Colonic mucosa (tissue), 4 donors: ENCODE measurements at regions not wholly inside any gene's neighbourhood (a gene's known extent, or its start where the extent isn't known, plus 50 kb on each side); places are given as distances from the start of the nearest gene placed in this dataset. TPM values are rescaled to one million over a fixed set of nuclear protein-coding genes. Genes with fewer than 3 reads are reported as not detected.

Experiments used
- DNase-seq: peaks from one replicate; pipeline ENCODE4 v3.0.0-alpha.2; 2020
- H3K27ac ChIP-seq: fragments of 200-600 bp; one replicate; pipeline ENCODE4 v1.8.0; 2021
- H3K27me3 ChIP-seq: fragments of 200-600 bp; one replicate; pipeline ENCODE4 v1.8.0; 2021
- H3K36me3 ChIP-seq: fragments of 200-600 bp; one replicate; pipeline ENCODE4 v1.8.0; 2021
- H3K4me1 ChIP-seq: fragments of 200-600 bp; one replicate; pipeline ENCODE4 v1.8.0; 2021; ENCODE audit warnings: mild to moderate bottlenecking
- H3K4me3 ChIP-seq: fragments of 200-600 bp; one replicate; pipeline ENCODE4 v1.8.0; 2021
- H3K9ac ChIP-seq, 2 donors: one replicate each; pipeline ENCODE4 v1.7.0; 2013; ENCODE audit warnings: control low read depth in 2 of 2, low read depth in 2 of 2, low read length in 2 of 2
- H3K9me3 ChIP-seq: fragments of 200-600 bp; one replicate; pipeline ENCODE4 v1.8.0; 2021
- CTCF ChIP-seq: fragments of 200-600 bp; IDR thresholded peaks from one replicate; pipeline ENCODE4 v1.8.0; 2022; ENCODE audit warnings: antibody characterized with exemption, mild to moderate bottlenecking
- intact Hi-C: fragments of 100-400 bp; cut with DNase I; formaldehyde crosslinking; loops from one replicate; pipeline ENCODE4 v1.14.1; 2022
- microRNA-seq: library from miRNA; unstranded; fragments of <30 nt; microRNA quantifications from one replicate; pipeline ENCODE4, GENCODE V29; 2019
- donor health status: healthy.
- donor health status: DM: no; HTN: no; CAD: no.
- donor health status: DM: no; HTN: no; CAD: no.

DNA sequence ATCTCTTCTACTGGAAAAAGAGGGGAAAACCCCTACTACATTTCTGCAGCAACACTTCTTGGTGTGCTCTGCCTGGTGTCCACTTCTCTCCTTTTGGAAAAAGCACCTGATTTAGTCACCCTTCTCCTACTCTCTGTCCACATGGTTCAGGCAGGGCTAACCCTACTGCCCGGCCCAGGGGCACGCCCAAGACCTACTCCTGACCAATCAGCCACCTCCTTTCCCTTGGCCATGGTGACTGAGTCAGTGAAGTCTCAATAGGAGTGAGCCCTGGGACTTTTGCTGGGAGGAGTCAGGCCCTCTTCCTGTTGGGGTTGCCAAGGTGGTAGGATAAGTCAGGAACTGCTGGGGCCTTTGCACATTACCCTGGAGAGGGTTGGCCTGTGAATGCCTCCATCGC is 52.5 kb upstream of the MYL2 start:
- H3K4me1 ChIP-seq, result no peaks in the 10 kb centered on the region
- H3K36me3 ChIP-seq, result no peaks in the 10 kb centered on the region
- no peaks in the 10 kb centered on the region for H3K27me3 ChIP-seq
- H3K9me3 ChIP-seq, result no peaks in the 10 kb centered on the region
- H3K27ac ChIP-seq, result no peak overlapping the region
- H3K9ac ChIP-seq, result no peak overlapping the region
- intact Hi-C loops, result no loop called here
- no peak overlapping the region for H3K4me3 ChIP-seq
- DNase-seq, result no peak
- no peak for TF ChIP-seq CTCF

DNA sequence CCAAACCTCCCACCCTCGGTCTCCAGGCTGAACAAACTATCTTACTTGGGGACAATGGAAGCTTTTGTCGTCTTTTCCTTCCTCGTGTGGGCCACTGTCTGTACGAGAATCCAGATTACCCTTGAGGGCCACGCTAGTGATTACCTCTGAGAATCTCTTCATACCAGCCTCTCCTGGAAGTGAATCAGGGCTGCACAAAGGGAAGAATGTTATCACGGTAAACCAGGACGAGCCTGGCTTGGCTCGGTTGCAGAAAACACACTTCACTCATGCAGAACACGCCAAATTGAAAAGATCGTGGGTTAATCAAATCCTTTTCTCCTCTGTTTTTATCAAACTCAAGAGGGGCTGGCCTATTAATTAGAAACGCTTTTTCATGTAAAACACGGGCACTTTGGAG is 51.6 kb upstream of the MYL2 start:
- Histone ChIP-seq H3K9me3 (no peaks in the 10 kb centered on the region), H3K9ac (no peak overlapping the region), H3K27me3 (no peaks in the 10 kb centered on the region)

DNA sequence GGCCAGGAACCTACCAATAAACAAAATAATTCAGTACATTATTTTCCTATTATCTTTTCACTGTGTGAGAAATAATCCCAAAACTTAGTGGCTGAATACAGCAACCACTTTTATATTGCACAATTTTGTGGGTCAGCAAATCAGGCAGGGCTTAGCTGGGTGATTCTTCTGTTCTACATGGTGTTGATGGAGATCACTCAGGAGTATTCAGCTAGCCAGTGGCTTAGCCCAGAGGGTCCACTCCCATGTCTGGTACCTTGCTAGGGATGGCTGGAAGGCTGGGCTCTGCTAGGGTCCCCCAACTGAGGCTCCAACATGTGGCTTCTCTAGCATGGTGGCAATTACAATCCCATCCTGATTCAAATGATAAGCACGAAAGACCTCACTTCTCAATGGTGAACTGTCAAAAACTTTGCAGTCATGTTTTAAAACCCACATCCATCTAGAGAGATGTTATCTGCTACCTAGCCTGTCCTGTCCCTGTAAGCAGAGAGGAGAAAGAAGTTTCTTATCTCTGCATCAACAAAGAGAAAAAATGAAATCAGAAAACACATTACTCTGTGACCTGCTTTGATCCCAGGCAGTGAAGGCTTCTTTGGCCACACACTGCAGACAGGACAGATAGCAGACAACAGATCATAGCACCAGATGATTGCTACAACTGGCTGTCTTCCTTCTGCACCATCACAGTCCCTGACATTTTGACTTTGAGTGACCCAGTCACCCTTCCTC is 51.0 kb upstream of the MYL2 start:
- no peaks in the 10 kb centered on the region for H3K36me3 ChIP-seq
- DNase-seq, result no peak
- no peaks in the 10 kb centered on the region for H3K9me3 ChIP-seq
- no peak overlapping the region for H3K9ac ChIP-seq
- intact Hi-C loops, result no loop called here
- H3K4me3 ChIP-seq, result no peak overlapping the region
- TF ChIP-seq CTCF, result no peak
- H3K4me1 ChIP-seq, result no peaks in the 10 kb centered on the region
- no peak overlapping the region for H3K27ac ChIP-seq
- no peaks in the 10 kb centered on the region for H3K27me3 ChIP-seq

More for the DNA sequence above, 51.6 kb upstream of the MYL2 start:
- DNase-seq, result no peak
- Histone ChIP-seq H3K4me1 (no peaks in the 10 kb centered on the region), H3K36me3 (no peaks in the 10 kb centered on the region), H3K27ac (no peak overlapping the region), H3K4me3 (no peak overlapping the region)
- intact Hi-C loops, result no loop called here
- no peak for TF ChIP-seq CTCF

Small RNAs in the stretch of these regions (microRNA-seq; reads per million reads assigned to microRNA genes)
- not detected for gene MIR6760
